Uterus (tissue), 3 donors: ENCODE measurements at regions not wholly inside any gene's neighbourhood (a gene's known extent, or its start where the extent isn't known, plus 50 kb on each side); places are given as distances from the start of the nearest gene placed in this dataset.

Experiments used
- DNase-seq, 2 donors: peaks; one replicate each; pipeline ENCODE4 v3.0.0-alpha.2; 2019 to 2020
- H3K27ac ChIP-seq, 2 donors: fragments of 200-600 bp; sonication (generic); 1 replicate in 1 of 2; 2 replicates in 1 of 2; pipeline ENCODE4 v1.5.1; 2016 to 2018
- H3K27me3 ChIP-seq, 2 donors: fragments of 200-600 bp; sonication (generic); one replicate each; pipeline ENCODE4 v1.5.1; 2018 to 2019; ENCODE audit warnings: control low read depth in 1 of 2
- H3K36me3 ChIP-seq, 2 donors: fragments of 200-600 bp; sonication (generic); one replicate each; pipeline ENCODE4 v1.5.1; 2019; ENCODE audit warnings: control low read depth in 1 of 2
- H3K4me1 ChIP-seq, 2 donors: fragments of 200-600 bp; sonication (generic); one replicate each; pipeline ENCODE4 v1.5.1; 2018 to 2019; ENCODE audit warnings: control low read depth in 1 of 2
- H3K4me3 ChIP-seq, 2 donors: fragments of 200-600 bp; sonication (generic); 1 replicate in 1 of 2; 2 replicates in 1 of 2; pipeline ENCODE4 v1.5.1; 2018 to 2019; ENCODE audit warnings: mild to moderate bottlenecking in 1 of 2
- H3K9me3 ChIP-seq, 2 donors: fragments of 200-600 bp; sonication (generic); one replicate each; pipeline ENCODE4 v1.5.1; 2019; ENCODE audit warnings: control low read depth in 1 of 2
- POLR2A ChIP-seq, 2 donors: fragments of 450-650 bp; IDR thresholded peaks; one replicate each; pipeline ENCODE4 v1.6.1; 2016; ENCODE audit warnings: antibody characterized with exemption in 2 of 2, mild to moderate bottlenecking in 1 of 2, moderate library complexity in 1 of 2
- intact Hi-C: fragments of 100-400 bp; cut with DNase I; formaldehyde crosslinking; loops from one replicate; pipeline ENCODE4 v1.15.1; 2023; ENCODE audit warnings: low total_unique reads
- TF ChIP-seq, protein P1 (sequence below), 4 experiments: fragments of 200-600 bp in 2 of 4; fragments of 450-650 bp in 2 of 4; sonication (generic) in 2 of 4; IDR thresholded peaks; one replicate each; pipeline ENCODE4 v1.5.1; 2016 to 2019; ENCODE audit warnings: antibody characterized with exemption in 4 of 4, mild to moderate bottlenecking in 2 of 4, moderate library complexity in 1 of 4
- donor health status: DM: yes; HTN: yes; CAD: no.

DNA sequence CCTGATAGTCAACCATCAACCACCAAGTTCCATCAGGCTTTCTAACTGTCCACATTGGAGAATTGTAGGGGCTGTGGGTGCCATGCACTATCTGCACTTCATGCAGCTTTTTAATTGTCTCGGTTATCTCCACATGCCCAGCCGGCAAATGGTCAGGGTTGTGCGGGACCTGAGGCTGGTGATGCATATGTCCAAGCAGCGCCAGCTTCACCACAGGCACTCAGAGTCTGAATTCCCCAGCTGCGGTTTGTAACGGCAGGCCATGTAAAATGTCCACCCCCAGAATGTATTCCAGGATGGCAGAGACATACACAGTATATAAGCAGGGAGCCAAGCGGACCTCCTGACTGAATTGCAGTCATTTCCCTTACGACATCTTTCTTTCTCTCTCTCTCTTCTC is 435.6 kb downstream of the DYNC2H1 start:
- TF ChIP-seq, protein P1, sequence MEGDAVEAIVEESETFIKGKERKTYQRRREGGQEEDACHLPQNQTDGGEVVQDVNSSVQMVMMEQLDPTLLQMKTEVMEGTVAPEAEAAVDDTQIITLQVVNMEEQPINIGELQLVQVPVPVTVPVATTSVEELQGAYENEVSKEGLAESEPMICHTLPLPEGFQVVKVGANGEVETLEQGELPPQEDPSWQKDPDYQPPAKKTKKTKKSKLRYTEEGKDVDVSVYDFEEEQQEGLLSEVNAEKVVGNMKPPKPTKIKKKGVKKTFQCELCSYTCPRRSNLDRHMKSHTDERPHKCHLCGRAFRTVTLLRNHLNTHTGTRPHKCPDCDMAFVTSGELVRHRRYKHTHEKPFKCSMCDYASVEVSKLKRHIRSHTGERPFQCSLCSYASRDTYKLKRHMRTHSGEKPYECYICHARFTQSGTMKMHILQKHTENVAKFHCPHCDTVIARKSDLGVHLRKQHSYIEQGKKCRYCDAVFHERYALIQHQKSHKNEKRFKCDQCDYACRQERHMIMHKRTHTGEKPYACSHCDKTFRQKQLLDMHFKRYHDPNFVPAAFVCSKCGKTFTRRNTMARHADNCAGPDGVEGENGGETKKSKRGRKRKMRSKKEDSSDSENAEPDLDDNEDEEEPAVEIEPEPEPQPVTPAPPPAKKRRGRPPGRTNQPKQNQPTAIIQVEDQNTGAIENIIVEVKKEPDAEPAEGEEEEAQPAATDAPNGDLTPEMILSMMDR (IDR thresholded peaks at IDR 0.05): no peak
- no peak for TF ChIP-seq POLR2A (IDR thresholded peaks at IDR 0.05)
- no peaks in the 10 kb centered on the region for H3K36me3 ChIP-seq
- no peaks in the 10 kb centered on the region for H3K4me1 ChIP-seq
- no peak for DNase-seq
- no peaks in the 10 kb centered on the region for H3K27me3 ChIP-seq
- no peaks in the 10 kb centered on the region for H3K9me3 ChIP-seq
- no peak overlapping the region for H3K27ac ChIP-seq
- intact Hi-C loops: no loop called here
- H3K4me3 ChIP-seq: no peak overlapping the region

GRCh38 chr11:103545551-103545950 is 436.3 kb downstream of the DYNC2H1 start:
- no peak overlapping the region for H3K4me3 ChIP-seq
- no peak for TF ChIP-seq POLR2A (IDR thresholded peaks at IDR 0.05)
- TF ChIP-seq, protein P1 (IDR thresholded peaks at IDR 0.05): no peak
- intact Hi-C loops: no loop called here
- H3K9me3 ChIP-seq: no peaks in the 10 kb centered on the region
- no peaks in the 10 kb centered on the region for H3K27me3 ChIP-seq
- H3K27ac ChIP-seq: no peak overlapping the region
- no peaks in the 10 kb centered on the region for H3K4me1 ChIP-seq
- DNase-seq: no peak
- H3K36me3 ChIP-seq: no peaks in the 10 kb centered on the region

- no peak for DNase-seq
- Histone ChIP-seq H3K27ac (no peak overlapping the region), H3K4me3 (no peak overlapping the region), H3K9me3 (no peaks in the 10 kb centered on the region), H3K4me1 (no peaks in the 10 kb centered on the region), H3K36me3 (no peaks in the 10 kb centered on the region), H3K27me3 (no peaks in the 10 kb centered on the region)
- TF ChIP-seq, protein P1 (IDR thresholded peaks at IDR 0.05): no peak
- TF ChIP-seq POLR2A (IDR thresholded peaks at IDR 0.05): no peak
- intact Hi-C loops: no loop called here
These were observed 437.0 kb downstream of the DYNC2H1 start for GRCh38 chr11:103546236-103546635.

GRCh38 chr11:103547024-103547423 is 437.8 kb downstream of the DYNC2H1 start:
- Histone ChIP-seq H3K4me1 (no peaks in the 10 kb centered on the region), H3K27me3 (no peaks in the 10 kb centered on the region), H3K27ac (no peak overlapping the region), H3K36me3 (no peaks in the 10 kb centered on the region), H3K4me3 (no peak overlapping the region), H3K9me3 (no peaks in the 10 kb centered on the region)
- intact Hi-C loops: no loop called here
- DNase-seq: no peak
- TF ChIP-seq, protein P1 (IDR thresholded peaks at IDR 0.05): no peak
- no peak for TF ChIP-seq POLR2A (IDR thresholded peaks at IDR 0.05)

DNA sequence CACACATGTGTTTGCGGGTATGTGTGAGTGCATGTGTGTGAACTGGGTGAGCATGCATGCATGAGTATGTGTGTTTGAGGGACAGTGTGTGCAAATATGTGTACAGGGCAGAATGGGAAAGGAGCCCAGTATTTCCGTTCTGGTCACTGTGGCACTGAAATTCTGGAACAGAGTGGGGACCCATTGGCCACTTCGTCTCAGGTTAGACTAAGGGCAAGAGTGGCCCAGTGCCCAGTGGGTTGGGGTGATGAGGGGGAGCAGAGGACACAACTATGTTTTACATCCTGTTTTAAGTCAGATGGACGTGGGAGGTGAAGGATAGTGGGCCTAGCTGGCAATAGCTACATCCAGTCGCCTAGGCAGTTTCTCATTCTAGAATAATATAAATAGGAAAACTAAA is 438.5 kb downstream of the DYNC2H1 start:
- no peak for DNase-seq
- TF ChIP-seq POLR2A (IDR thresholded peaks at IDR 0.05): no peak
- TF ChIP-seq, protein P1 (IDR thresholded peaks at IDR 0.05): no peak
- no peaks in the 10 kb centered on the region for H3K36me3 ChIP-seq
- no peak overlapping the region for H3K27ac ChIP-seq
- intact Hi-C loops: no loop called here
- no peaks in the 10 kb centered on the region for H3K9me3 ChIP-seq
- no peaks in the 10 kb centered on the region for H3K27me3 ChIP-seq
- H3K4me3 ChIP-seq: no peak overlapping the region
- no peaks in the 10 kb centered on the region for H3K4me1 ChIP-seq
